Type B pancreatic cell (in vitro differentiated cells): ENCODE measurements at regions not wholly inside any gene's neighbourhood (a gene's known extent, or its start where the extent isn't known, plus 50 kb on each side); places are given as distances from the start of the nearest gene placed in this dataset.

Source experiments
- DNase-seq: peaks from one replicate; pipeline ENCODE4 v3.0.0; 2021; ENCODE audit warnings: mixed read lengths; ENCODE audit not compliant: unreplicated experiment; ENCODE audit errors: extremely low spot score
- H3K27ac Mint-ChIP-seq: 2 replicates; pipeline ENCODE4 v1.8.0; 2021; ENCODE audit warnings: mild to moderate bottlenecking, mixed read lengths
- H3K27me3 Mint-ChIP-seq: 2 replicates; pipeline ENCODE4 v1.8.0; 2021; ENCODE audit warnings: mixed read lengths
- H3K36me3 Mint-ChIP-seq: 2 replicates; pipeline ENCODE4 v1.8.0; 2021; ENCODE audit warnings: mixed read lengths
- H3K4me1 Mint-ChIP-seq: one replicate; pipeline ENCODE4 v1.8.0; 2021; ENCODE audit warnings: mixed read lengths; ENCODE audit not compliant: unreplicated experiment
- H3K4me3 Mint-ChIP-seq: 2 replicates; pipeline ENCODE4 v1.8.0; 2021; ENCODE audit warnings: mild to moderate bottlenecking, mixed read lengths
- H3K9me3 Mint-ChIP-seq: 2 replicates; pipeline ENCODE4 v1.8.0; 2021; ENCODE audit warnings: mixed read lengths
- CTCF ChIP-seq: fragments of 200-600 bp; sonication (generic); conservative IDR thresholded peaks from 2 replicates; pipeline ENCODE4 v1.5.0; 2021; ENCODE audit warnings: antibody characterized with exemption, mild to moderate bottlenecking

DNA sequence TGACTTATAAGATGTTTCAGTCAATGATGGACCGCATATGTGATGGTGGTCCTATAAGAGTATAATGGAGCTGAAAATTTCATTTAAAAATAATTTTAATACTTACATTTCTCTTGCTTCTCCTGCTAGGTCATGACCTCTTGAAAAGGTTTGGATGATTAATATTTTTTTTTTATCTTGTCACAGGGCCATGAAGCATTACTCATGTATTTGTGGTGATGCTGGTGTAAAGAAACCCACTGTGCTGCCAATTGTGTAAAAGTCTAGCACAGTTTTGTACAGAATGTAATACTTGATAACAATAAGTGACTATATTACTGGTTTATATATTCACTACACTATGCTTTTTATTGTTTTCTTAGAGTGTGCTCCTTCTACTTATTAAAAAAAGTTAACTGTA is 124.2 kb upstream of the CELF4 start:
- Mint-ChIP-seq H3K27me3 (peaks cover 6% of the 10 kb centered on the region), H3K4me1 (peaks cover 5% of the 10 kb centered on the region), H3K9me3 (no peaks in the 10 kb centered on the region), H3K27ac (no peak overlapping the region), H3K36me3 (no peaks in the 10 kb centered on the region), H3K4me3 (no peak overlapping the region)
- DNase-seq, result no peak
- TF ChIP-seq CTCF, result no peak

DNA sequence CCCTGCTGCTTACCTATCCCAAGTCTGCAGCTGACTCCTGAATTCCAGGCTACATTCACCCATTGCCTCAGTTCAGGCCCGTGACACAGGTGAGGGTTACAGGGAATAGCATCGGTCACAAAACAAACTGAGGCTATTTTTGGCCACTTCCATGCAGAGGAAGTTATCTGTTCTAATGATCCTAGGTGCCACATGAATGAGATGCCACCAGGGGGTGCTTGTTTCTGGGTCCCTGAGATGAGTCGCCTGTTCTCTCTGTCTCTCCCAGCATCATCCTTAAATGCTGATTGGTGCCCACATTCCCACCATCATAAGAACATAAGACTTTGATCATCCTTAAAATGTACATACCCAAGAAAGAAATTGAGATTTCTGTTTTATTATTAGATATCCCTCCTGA is 119.0 kb upstream of the CELF4 start:
- Mint-ChIP-seq H3K9me3 (peaks cover 7% of the 10 kb centered on the region), H3K27me3 (peaks cover 12% of the 10 kb centered on the region), H3K4me1 (peaks cover 5% of the 10 kb centered on the region), H3K4me3 (no peak overlapping the region), H3K27ac (no peak overlapping the region), H3K36me3 (no peaks in the 10 kb centered on the region)
- no peak for TF ChIP-seq CTCF
- no peak for DNase-seq

DNA sequence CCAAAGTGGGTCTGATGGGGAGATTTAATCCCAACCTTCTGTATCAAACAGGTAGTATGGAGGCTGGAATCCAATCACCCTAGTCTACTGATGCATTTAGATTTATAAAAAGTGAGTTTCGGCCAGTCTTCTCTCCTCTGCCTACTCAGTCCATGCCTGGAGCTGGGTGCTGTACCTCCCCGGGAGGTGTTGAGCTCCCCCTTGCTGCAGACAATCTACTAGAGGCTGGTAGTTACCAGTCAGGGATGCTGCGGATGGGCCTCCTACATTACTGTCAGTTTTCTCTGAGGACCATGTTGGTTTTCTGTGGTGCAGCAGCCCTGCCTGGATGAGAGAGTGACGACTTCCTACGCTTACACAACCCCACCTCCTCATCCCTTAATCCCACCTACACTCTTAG is 118.6 kb upstream of the CELF4 start:
- no peak for DNase-seq
- Mint-ChIP-seq H3K27ac (no peak overlapping the region), H3K4me3 (no peak overlapping the region), H3K4me1 (peaks cover 5% of the 10 kb centered on the region), H3K9me3 (peaks cover 7% of the 10 kb centered on the region), H3K27me3 (peaks cover 12% of the 10 kb centered on the region), H3K36me3 (no peaks in the 10 kb centered on the region)
- TF ChIP-seq CTCF, result no peak

- H3K27ac Mint-ChIP-seq, result no peak overlapping the region
- H3K4me3 Mint-ChIP-seq, result no peak overlapping the region
- no peak for TF ChIP-seq CTCF
- H3K4me1 Mint-ChIP-seq, result peaks cover 12% of the 10 kb centered on the region
- H3K9me3 Mint-ChIP-seq, result peaks cover 8% of the 10 kb centered on the region
- no peak for DNase-seq
- H3K36me3 Mint-ChIP-seq, result no peaks in the 10 kb centered on the region
- peaks cover 7% of the 10 kb centered on the region for H3K27me3 Mint-ChIP-seq
Measured at GRCh38 chr18:37680911-37681310, 115.3 kb upstream of the CELF4 start.

GRCh38 chr18:37676276-37676675 is 110.7 kb upstream of the CELF4 start:
- Mint-ChIP-seq H3K36me3 (no peaks in the 10 kb centered on the region), H3K27ac (no peak overlapping the region)

More at GRCh38 chr18:37676276-37676675, 110.7 kb upstream of the CELF4 start:
- Mint-ChIP-seq H3K4me1 (peaks cover 12% of the 10 kb centered on the region), H3K27me3 (no peaks in the 10 kb centered on the region), H3K4me3 (no peak overlapping the region), H3K9me3 (peaks cover 5% of the 10 kb centered on the region)
- TF ChIP-seq CTCF, result no peak
- DNase-seq, result no peak
